Skeletal muscle tissue (tissue), 3 donors: ENCODE measurements at regions not wholly inside any gene's neighbourhood (a gene's known extent, or its start where the extent isn't known, plus 50 kb on each side); places are given as distances from the start of the nearest gene placed in this dataset.
"Not testable (repeated sequence)": the region's sequence is repeated elsewhere in the genome, so short reads cannot be mapped to it uniquely, and the experiment has no call there.

ENCODE experiments used
- H3K27ac ChIP-seq: one replicate; pipeline ENCODE4 v1.7.0; 2013; ENCODE audit warnings: mild to moderate bottlenecking, low read depth, low read length, inconsistent platforms
- H3K27me3 ChIP-seq, 3 donors: one replicate each; pipeline ENCODE4 v1.7.0; 2013; ENCODE audit warnings: low read length in 3 of 3; ENCODE audit not compliant: control insufficient read depth in 3 of 3, insufficient read depth in 3 of 3
- H3K36me3 ChIP-seq, 3 donors: one replicate each; pipeline ENCODE4 v1.7.0; 2013; ENCODE audit warnings: low read length in 3 of 3; ENCODE audit not compliant: control insufficient read depth in 3 of 3, insufficient read depth in 3 of 3
- H3K4me1 ChIP-seq, 3 donors: one replicate each; pipeline ENCODE4 v1.7.0; 2013; ENCODE audit warnings: low read length in 3 of 3, mild to moderate bottlenecking in 3 of 3; ENCODE audit not compliant: control insufficient read depth in 3 of 3, insufficient read depth in 3 of 3
- H3K4me3 ChIP-seq, 3 donors: one replicate each; pipeline ENCODE4 v1.7.0; 2013; ENCODE audit warnings: low read length in 3 of 3
- H3K9ac ChIP-seq, 3 donors: one replicate each; pipeline ENCODE4 v1.7.0; 2013; ENCODE audit warnings: low read length in 3 of 3, mild to moderate bottlenecking in 3 of 3, moderate library complexity in 2 of 3, low read depth in 1 of 3
- H3K9me3 ChIP-seq, 3 donors: one replicate each; pipeline ENCODE4 v1.7.0; 2013; ENCODE audit warnings: low read length in 3 of 3; ENCODE audit not compliant: control insufficient read depth in 3 of 3
- donor health status: Osteomylitis.

GRCh38 chr6:81944661-81945060 lies 192.2 kb upstream of the TENT5A start:
- Histone ChIP-seq H3K4me1 (no peaks in the 10 kb centered on the region), H3K9ac (no peak overlapping the region)

GRCh38 chr6:81942842-81943241 lies 190.4 kb upstream of the TENT5A start:
- not testable (repeated sequence) for H3K4me1 ChIP-seq, H3K27ac ChIP-seq, H3K9me3 ChIP-seq, H3K36me3 ChIP-seq, H3K9ac ChIP-seq, H3K27me3 ChIP-seq, H3K4me3 ChIP-seq

More at GRCh38 chr6:81944661-81945060, 192.2 kb upstream of the TENT5A start:
- Histone ChIP-seq H3K9me3 (no peaks in the 10 kb centered on the region), H3K27ac (no peak overlapping the region), H3K27me3 (no peaks in the 10 kb centered on the region), H3K4me3 (no peak overlapping the region), H3K36me3 (no peaks in the 10 kb centered on the region)

GRCh38 chr6:81942067-81942370 lies 189.5 kb upstream of the TENT5A start:
- no peaks in the 10 kb centered on the region for H3K27me3 ChIP-seq
- no peaks in the 10 kb centered on the region for H3K9me3 ChIP-seq
- no peak overlapping the region for H3K9ac ChIP-seq
- H3K27ac ChIP-seq: no peak overlapping the region
- H3K36me3 ChIP-seq: no peaks in the 10 kb centered on the region
- no peak overlapping the region for H3K4me3 ChIP-seq
- H3K4me1 ChIP-seq: no peaks in the 10 kb centered on the region

GRCh38 chr6:81940451-81940985 lies 188.0 kb upstream of the TENT5A start:
- no peaks in the 10 kb centered on the region for H3K9me3 ChIP-seq
- no peak overlapping the region for H3K9ac ChIP-seq
- no peaks in the 10 kb centered on the region for H3K36me3 ChIP-seq
- no peak overlapping the region for H3K4me3 ChIP-seq
- no peaks in the 10 kb centered on the region for H3K4me1 ChIP-seq
- no peak overlapping the region for H3K27ac ChIP-seq
- no peaks in the 10 kb centered on the region for H3K27me3 ChIP-seq

- H3K27ac ChIP-seq: no peak overlapping the region
- H3K27me3 ChIP-seq: no peaks in the 10 kb centered on the region
- H3K4me1 ChIP-seq: no peaks in the 10 kb centered on the region
- H3K36me3 ChIP-seq: no peaks in the 10 kb centered on the region
- no peak overlapping the region for H3K9ac ChIP-seq
- no peak overlapping the region for H3K4me3 ChIP-seq
- no peaks in the 10 kb centered on the region for H3K9me3 ChIP-seq
Observed at GRCh38 chr6:81939766-81940165, 187.3 kb upstream of the TENT5A start.

GRCh38 chr6:81938991-81939732 lies 186.7 kb upstream of the TENT5A start:
- Histone ChIP-seq H3K4me3 (no peak overlapping the region), H3K36me3 (no peaks in the 10 kb centered on the region), H3K9me3 (no peaks in the 10 kb centered on the region), H3K27me3 (no peaks in the 10 kb centered on the region), H3K27ac (no peak overlapping the region), H3K4me1 (no peaks in the 10 kb centered on the region), H3K9ac (no peak overlapping the region)

- Histone ChIP-seq H3K27ac (no peak overlapping the region), H3K4me3 (no peak overlapping the region), H3K36me3 (no peaks in the 10 kb centered on the region), H3K9me3 (no peaks in the 10 kb centered on the region), H3K9ac (no peak overlapping the region), H3K4me1 (no peaks in the 10 kb centered on the region), H3K27me3 (no peaks in the 10 kb centered on the region)
Observed at GRCh38 chr6:81938014-81938856, 185.8 kb upstream of the TENT5A start.

GRCh38 chr6:81937296-81937937 lies 184.9 kb upstream of the TENT5A start:
- Histone ChIP-seq H3K4me3 (no peak overlapping the region), H3K36me3 (no peaks in the 10 kb centered on the region), H3K27me3 (no peaks in the 10 kb centered on the region), H3K9ac (no peak overlapping the region), H3K9me3 (no peaks in the 10 kb centered on the region), H3K4me1 (no peaks in the 10 kb centered on the region), H3K27ac (no peak overlapping the region)

GRCh38 chr6:81934936-81935335 lies 182.5 kb upstream of the TENT5A start:
- Histone ChIP-seq H3K9me3 (no peaks in the 10 kb centered on the region), H3K27me3 (no peaks in the 10 kb centered on the region), H3K4me1 (no peaks in the 10 kb centered on the region), H3K9ac (no peak overlapping the region), H3K4me3 (no peak overlapping the region), H3K36me3 (no peaks in the 10 kb centered on the region), H3K27ac (no peak overlapping the region)

- Histone ChIP-seq H3K36me3 (no peaks in the 10 kb centered on the region), H3K4me1 (no peaks in the 10 kb centered on the region), H3K9me3 (no peaks in the 10 kb centered on the region), H3K27ac (no peak overlapping the region), H3K9ac (no peak overlapping the region), H3K4me3 (no peak overlapping the region), H3K27me3 (no peaks in the 10 kb centered on the region)
Observed at GRCh38 chr6:81933608-81934051, 181.1 kb upstream of the TENT5A start.
